Stomach (tissue), 4 donors: ENCODE measurements at regions not wholly inside any gene's neighbourhood (a gene's known extent, or its start where the extent isn't known, plus 50 kb on each side); places are given as distances from the start of the nearest gene placed in this dataset.

Experiments used
- EP300 ChIP-seq: sonication (generic); formaldehyde crosslinking; IDR thresholded peaks from one replicate; pipeline ENCODE4 v1.6.1; 2017; ENCODE audit warnings: antibody characterized with exemption
- POLR2A ChIP-seq, 4 donors: fragments of 450-650 bp; IDR thresholded peaks; one replicate each; pipeline ENCODE4 v1.6.1; 2016; ENCODE audit warnings: antibody characterized with exemption in 4 of 4, control low read depth in 2 of 4, mild to moderate bottlenecking in 1 of 4, moderate library complexity in 1 of 4
- POLR2AphosphoS5 ChIP-seq, 3 donors: sonication (generic); formaldehyde crosslinking; IDR thresholded peaks; one replicate each; pipeline ENCODE4 v1.6.1; 2016; ENCODE audit warnings: antibody characterized with exemption in 3 of 3
- TF ChIP-seq, protein P1 (sequence below), 7 experiments: fragments of 450-650 bp in 4 of 7; fragments of 200-600 bp in 3 of 7; sonication (generic) in 3 of 7; IDR thresholded peaks; one replicate each; pipeline ENCODE4 v1.5.1; 2016 to 2019; ENCODE audit warnings: antibody characterized with exemption in 7 of 7, control low read depth in 2 of 7, mild to moderate bottlenecking in 1 of 7

DNA sequence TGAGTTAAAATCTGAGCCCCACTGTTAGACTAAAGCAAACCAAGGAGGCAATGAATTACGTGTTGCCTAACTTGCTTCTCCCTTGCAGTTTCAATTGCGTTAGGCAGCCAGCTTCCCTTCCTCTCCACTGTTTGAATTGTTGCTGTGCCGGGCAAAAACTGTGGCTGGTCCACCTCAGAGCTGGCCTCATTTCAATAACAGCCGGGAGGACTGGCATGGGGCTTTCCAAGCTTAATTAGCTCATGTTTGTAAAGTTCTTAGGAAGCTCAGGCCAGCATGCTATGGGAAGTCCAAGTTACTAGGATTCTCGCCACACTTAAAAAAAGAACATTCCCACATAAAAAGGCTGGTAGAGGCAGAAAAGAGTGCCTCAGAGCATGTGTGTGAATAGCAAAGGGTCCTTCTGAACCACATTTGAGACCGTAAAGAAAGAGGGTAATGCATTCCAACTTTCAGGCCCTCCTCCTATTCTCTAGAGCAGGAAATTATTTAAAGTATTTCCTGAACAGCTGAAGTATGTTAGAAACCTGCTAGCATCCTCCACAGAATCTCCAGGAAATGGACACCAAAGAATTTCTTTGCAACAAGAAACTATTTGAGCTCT, 79.0 kb upstream of the SMURF2 start:
- TF ChIP-seq, protein P1, sequence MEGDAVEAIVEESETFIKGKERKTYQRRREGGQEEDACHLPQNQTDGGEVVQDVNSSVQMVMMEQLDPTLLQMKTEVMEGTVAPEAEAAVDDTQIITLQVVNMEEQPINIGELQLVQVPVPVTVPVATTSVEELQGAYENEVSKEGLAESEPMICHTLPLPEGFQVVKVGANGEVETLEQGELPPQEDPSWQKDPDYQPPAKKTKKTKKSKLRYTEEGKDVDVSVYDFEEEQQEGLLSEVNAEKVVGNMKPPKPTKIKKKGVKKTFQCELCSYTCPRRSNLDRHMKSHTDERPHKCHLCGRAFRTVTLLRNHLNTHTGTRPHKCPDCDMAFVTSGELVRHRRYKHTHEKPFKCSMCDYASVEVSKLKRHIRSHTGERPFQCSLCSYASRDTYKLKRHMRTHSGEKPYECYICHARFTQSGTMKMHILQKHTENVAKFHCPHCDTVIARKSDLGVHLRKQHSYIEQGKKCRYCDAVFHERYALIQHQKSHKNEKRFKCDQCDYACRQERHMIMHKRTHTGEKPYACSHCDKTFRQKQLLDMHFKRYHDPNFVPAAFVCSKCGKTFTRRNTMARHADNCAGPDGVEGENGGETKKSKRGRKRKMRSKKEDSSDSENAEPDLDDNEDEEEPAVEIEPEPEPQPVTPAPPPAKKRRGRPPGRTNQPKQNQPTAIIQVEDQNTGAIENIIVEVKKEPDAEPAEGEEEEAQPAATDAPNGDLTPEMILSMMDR (IDR thresholded peaks at IDR 0.05): no peak
- TF ChIP-seq POLR2AphosphoS5 (IDR thresholded peaks at IDR 0.05) (no peak), POLR2A (IDR thresholded peaks at IDR 0.05) (no peak), EP300 (no peak)
